OCI-LY1 (cell line): ENCODE measurements at regions not wholly inside any gene's neighbourhood (a gene's known extent, or its start where the extent isn't known, plus 50 kb on each side); places are given as distances from the start of the nearest gene placed in this dataset.

Source experiments
- H2AFZ ChIP-seq: fragments of 200-600 bp; sonication (generic), shearing (Covaris generic); 2 replicates; pipeline ENCODE4 v1.6.0; 2014; ENCODE audit warnings: antibody characterized with exemption, mild to moderate bottlenecking, low read length
- H3F3A ChIP-seq: fragments of 200-600 bp; sonication (generic), shearing (Covaris generic); 2 replicates; pipeline ENCODE4 v1.6.0; 2014; ENCODE audit warnings: mild to moderate bottlenecking, antibody characterized with exemption, low read length, moderate library complexity; ENCODE audit not compliant: insufficient read depth
- H3K27ac ChIP-seq: fragments of 200-600 bp; sonication (generic); 2 replicates; pipeline ENCODE4 v1.5.1; 2014; ENCODE audit warnings: low read length, mixed run types, mild to moderate bottlenecking, low read depth; ENCODE audit not compliant: poor library complexity, severe bottlenecking
- H3K27me3 ChIP-seq: fragments of 200-600 bp; sonication (generic); 2 replicates; pipeline ENCODE4 v1.6.0; 2014; ENCODE audit warnings: antibody characterized with exemption, mild to moderate bottlenecking, low read length, moderate library complexity; ENCODE audit not compliant: insufficient read depth
- H3K36me3 ChIP-seq: fragments of 200-600 bp; sonication (generic); 2 replicates; pipeline ENCODE4 v1.6.1; 2014; ENCODE audit warnings: mild to moderate bottlenecking, antibody characterized with exemption, low read length, moderate library complexity, mixed read lengths; ENCODE audit not compliant: insufficient read depth
- H3K4me1 ChIP-seq: fragments of 200-600 bp; sonication (generic); 2 replicates; pipeline ENCODE4 v1.5.1; 2014; ENCODE audit warnings: mild to moderate bottlenecking, low read length, moderate library complexity; ENCODE audit not compliant: insufficient read depth, severe bottlenecking
- H3K4me2 ChIP-seq: fragments of 200-600 bp; sonication (generic), shearing (Covaris generic); 2 replicates; pipeline ENCODE4 v1.6.1; 2014; ENCODE audit warnings: low read length
- H3K4me3 ChIP-seq: fragments of 200-600 bp; sonication (generic); 2 replicates; pipeline ENCODE4 v1.5.1; 2014; ENCODE audit warnings: low read length, low read depth, mild to moderate bottlenecking, mixed read lengths; ENCODE audit not compliant: poor library complexity, severe bottlenecking
- H3K79me2 ChIP-seq: fragments of 200-600 bp; shearing (Covaris generic); 2 replicates; pipeline ENCODE4 v1.6.1; 2016; ENCODE audit warnings: mixed run types, low read length, mixed read lengths; ENCODE audit not compliant: insufficient read depth
- H3K9ac ChIP-seq: fragments of 200-600 bp; sonication (generic), shearing (Covaris generic); 2 replicates; pipeline ENCODE4 v1.6.1; 2014; ENCODE audit warnings: mild to moderate bottlenecking, low read length, mixed read lengths
- H3K9me2 ChIP-seq: fragments of 200-600 bp; sonication (generic), shearing (Covaris generic); 2 replicates; pipeline ENCODE4 v1.6.1; 2014; ENCODE audit warnings: low read depth, mild to moderate bottlenecking, low read length, mixed read lengths
- H3K9me3 ChIP-seq: fragments of 200-600 bp; shearing (Covaris generic); 2 replicates; pipeline ENCODE4 v1.6.1; 2014; ENCODE audit warnings: low read length, mixed read lengths
- H4K20me1 ChIP-seq: fragments of 200-600 bp; sonication (generic), shearing (Covaris generic); 2 replicates; pipeline ENCODE4 v1.6.0; 2016; ENCODE audit warnings: mild to moderate bottlenecking, low read length; ENCODE audit not compliant: insufficient read depth
- CTCF ChIP-seq: fragments of 200-600 bp; sonication (generic), shearing (Covaris generic); IDR thresholded peaks from 2 replicates; pipeline ENCODE4 v1.5.1; 2017; ENCODE audit warnings: mild to moderate bottlenecking, antibody characterized with exemption, low read length, moderate library complexity, mixed read lengths
- EZH2 ChIP-seq: fragments of 200-600 bp; sonication (generic), shearing (Covaris generic); IDR thresholded peaks from 2 replicates; pipeline ENCODE4 v1.8.0; 2017; ENCODE audit warnings: borderline replicate concordance, mixed run types, mild to moderate bottlenecking, antibody characterized with exemption, low read length, moderate library complexity, mixed read lengths

- Histone ChIP-seq H3K4me1 (no peaks in the 10 kb centered on the region), H3K27ac (no peak overlapping the region), H3K9ac (no peak overlapping the region), H3F3A (no peaks in the 10 kb centered on the region), H3K27me3 (no peaks in the 10 kb centered on the region), H3K4me2 (no peak overlapping the region), H4K20me1 (no peaks in the 10 kb centered on the region), H2AFZ (no peak overlapping the region), H3K9me3 (no peaks in the 10 kb centered on the region), H3K79me2 (no peaks in the 10 kb centered on the region), H3K4me3 (no peak overlapping the region), H3K9me2 (no peaks in the 10 kb centered on the region), H3K36me3 (no peaks in the 10 kb centered on the region)
- no peak for TF ChIP-seq EZH2
- TF ChIP-seq CTCF = no peak
These were observed 853.3 kb upstream of the MAN1A1 start for GRCh38 chr6:120202878-120203277.

- no peaks in the 10 kb centered on the region for H3K36me3 ChIP-seq
- H4K20me1 ChIP-seq = no peaks in the 10 kb centered on the region
- H3K9ac ChIP-seq = no peak overlapping the region
- TF ChIP-seq CTCF (no peak), EZH2 (no peak)
- H3K4me1 ChIP-seq = no peaks in the 10 kb centered on the region
- H3K27ac ChIP-seq = no peak overlapping the region
- no peak overlapping the region for H3K4me3 ChIP-seq
- H3F3A ChIP-seq = no peaks in the 10 kb centered on the region
- no peaks in the 10 kb centered on the region for H3K27me3 ChIP-seq
- no peaks in the 10 kb centered on the region for H3K79me2 ChIP-seq
- no peak overlapping the region for H3K4me2 ChIP-seq
- no peaks in the 10 kb centered on the region for H3K9me2 ChIP-seq
- H2AFZ ChIP-seq = no peak overlapping the region
- H3K9me3 ChIP-seq = no peaks in the 10 kb centered on the region
These were observed 851.3 kb upstream of the MAN1A1 start for GRCh38 chr6:120200853-120201252.

- Histone ChIP-seq H2AFZ (no peak overlapping the region), H3K4me1 (no peaks in the 10 kb centered on the region), H3K4me3 (no peak overlapping the region), H4K20me1 (no peaks in the 10 kb centered on the region), H3K36me3 (no peaks in the 10 kb centered on the region), H3K27me3 (no peaks in the 10 kb centered on the region), H3F3A (no peaks in the 10 kb centered on the region), H3K9me2 (no peaks in the 10 kb centered on the region), H3K79me2 (no peaks in the 10 kb centered on the region), H3K27ac (no peak overlapping the region), H3K9me3 (no peaks in the 10 kb centered on the region), H3K4me2 (no peak overlapping the region), H3K9ac (no peak overlapping the region)
- TF ChIP-seq CTCF (no peak), EZH2 (no peak)
These were observed 848.5 kb upstream of the MAN1A1 start for GRCh38 chr6:120198033-120198432.
